Gastrocnemius medialis (tissue), 4 donors: ENCODE measurements at regions not wholly inside any gene's neighbourhood (a gene's known extent, or its start where the extent isn't known, plus 50 kb on each side); places are given as distances from the start of the nearest gene placed in this dataset.

Experiments
- POLR2A ChIP-seq, 2 donors: fragments of 450-650 bp; IDR thresholded peaks; one replicate each; pipeline ENCODE4 v1.6.1; 2017; ENCODE audit warnings: antibody characterized with exemption in 2 of 2, mild to moderate bottlenecking in 2 of 2, moderate library complexity in 2 of 2
- TF ChIP-seq, protein P1 (sequence below), 5 experiments: fragments of 450-650 bp in 3 of 5; fragments of 200-600 bp in 2 of 5; sonication (generic) in 2 of 5; IDR thresholded peaks in 4 of 5; conservative IDR thresholded peaks in 1 of 5; 1 replicate in 4 of 5; 2 replicates in 1 of 5; pipeline ENCODE4 v1.5.1; 2016 to 2019; ENCODE audit warnings: antibody characterized with exemption in 5 of 5, mild to moderate bottlenecking in 3 of 5, moderate library complexity in 3 of 5

DNA sequence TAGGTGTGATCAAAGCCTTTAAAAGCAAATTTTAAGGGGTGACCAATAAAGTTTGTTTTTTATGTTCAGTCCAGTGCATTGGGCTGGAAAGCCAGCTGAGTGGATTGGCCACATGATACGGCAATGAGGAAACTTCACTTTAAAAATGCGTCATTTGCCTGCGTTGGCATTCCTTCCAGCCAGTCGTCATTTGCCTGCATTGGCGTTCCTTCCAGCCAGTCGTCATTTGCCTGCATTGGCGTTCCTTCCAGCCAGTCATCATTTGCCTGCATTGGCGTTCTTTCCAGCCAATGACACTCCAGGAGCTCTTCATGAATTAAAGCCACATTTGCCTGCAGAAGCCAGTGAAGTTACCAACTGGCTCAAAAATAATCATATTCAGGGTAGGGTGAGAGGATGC is 378.6 kb downstream of the SMOC2 start:
- TF ChIP-seq, protein P1, sequence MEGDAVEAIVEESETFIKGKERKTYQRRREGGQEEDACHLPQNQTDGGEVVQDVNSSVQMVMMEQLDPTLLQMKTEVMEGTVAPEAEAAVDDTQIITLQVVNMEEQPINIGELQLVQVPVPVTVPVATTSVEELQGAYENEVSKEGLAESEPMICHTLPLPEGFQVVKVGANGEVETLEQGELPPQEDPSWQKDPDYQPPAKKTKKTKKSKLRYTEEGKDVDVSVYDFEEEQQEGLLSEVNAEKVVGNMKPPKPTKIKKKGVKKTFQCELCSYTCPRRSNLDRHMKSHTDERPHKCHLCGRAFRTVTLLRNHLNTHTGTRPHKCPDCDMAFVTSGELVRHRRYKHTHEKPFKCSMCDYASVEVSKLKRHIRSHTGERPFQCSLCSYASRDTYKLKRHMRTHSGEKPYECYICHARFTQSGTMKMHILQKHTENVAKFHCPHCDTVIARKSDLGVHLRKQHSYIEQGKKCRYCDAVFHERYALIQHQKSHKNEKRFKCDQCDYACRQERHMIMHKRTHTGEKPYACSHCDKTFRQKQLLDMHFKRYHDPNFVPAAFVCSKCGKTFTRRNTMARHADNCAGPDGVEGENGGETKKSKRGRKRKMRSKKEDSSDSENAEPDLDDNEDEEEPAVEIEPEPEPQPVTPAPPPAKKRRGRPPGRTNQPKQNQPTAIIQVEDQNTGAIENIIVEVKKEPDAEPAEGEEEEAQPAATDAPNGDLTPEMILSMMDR (IDR thresholded peaks at IDR 0.05 in 4 of 5, conservative IDR thresholded peaks at IDR 0.05 in 1 of 5), result no peak
- TF ChIP-seq POLR2A (IDR thresholded peaks at IDR 0.05), result no peak
